Keratinocyte (primary cell): ENCODE measurements at regions not wholly inside any gene's neighbourhood (a gene's known extent, or its start where the extent isn't known, plus 50 kb on each side); places are given as distances from the start of the nearest gene placed in this dataset.

ENCODE experiments used
- EZH2 ChIP-seq: IDR thresholded peaks from one replicate; pipeline ENCODE4 v1.6.1; 2012; ENCODE audit warnings: inconsistent platforms, mild to moderate bottlenecking, low read length, moderate library complexity
- TF ChIP-seq, protein P1 (sequence below), 3 experiments: IDR thresholded peaks in 1 of 3; conservative IDR thresholded peaks in 1 of 3; optimal IDR thresholded peaks in 1 of 3; 2 replicates in 2 of 3; 3 replicates in 1 of 3; pipeline versions ENCODE3 to v1.5.1; 2011; ENCODE audit warnings: low read length in 3 of 3, mild to moderate bottlenecking in 3 of 3, moderate library complexity in 2 of 3, control low read depth in 1 of 3, inconsistent platforms in 1 of 3; ENCODE audit not compliant: insufficient read depth in 2 of 3; ENCODE audit errors: extremely low read depth in 1 of 3

DNA sequence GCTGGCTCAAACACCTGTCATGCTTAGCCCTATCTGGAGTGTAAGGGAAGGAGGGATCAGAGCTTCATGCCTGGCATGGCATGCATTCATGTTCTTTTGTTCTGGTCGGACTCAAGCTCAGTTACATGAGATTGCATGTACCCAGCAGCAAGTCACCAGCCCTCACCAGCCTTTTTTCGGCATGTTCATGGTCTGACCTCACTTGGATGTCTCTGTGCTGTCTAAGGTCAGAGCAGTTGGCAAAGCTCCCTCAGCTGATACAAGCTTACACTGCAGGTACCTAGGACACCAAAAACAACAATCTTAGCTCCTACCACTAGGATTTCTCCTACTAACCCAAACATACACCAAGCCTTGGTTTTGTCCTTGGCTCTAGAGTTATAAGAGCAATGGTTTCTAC, 152.6 kb downstream of the BARX2 start:
- TF ChIP-seq, protein P1, sequence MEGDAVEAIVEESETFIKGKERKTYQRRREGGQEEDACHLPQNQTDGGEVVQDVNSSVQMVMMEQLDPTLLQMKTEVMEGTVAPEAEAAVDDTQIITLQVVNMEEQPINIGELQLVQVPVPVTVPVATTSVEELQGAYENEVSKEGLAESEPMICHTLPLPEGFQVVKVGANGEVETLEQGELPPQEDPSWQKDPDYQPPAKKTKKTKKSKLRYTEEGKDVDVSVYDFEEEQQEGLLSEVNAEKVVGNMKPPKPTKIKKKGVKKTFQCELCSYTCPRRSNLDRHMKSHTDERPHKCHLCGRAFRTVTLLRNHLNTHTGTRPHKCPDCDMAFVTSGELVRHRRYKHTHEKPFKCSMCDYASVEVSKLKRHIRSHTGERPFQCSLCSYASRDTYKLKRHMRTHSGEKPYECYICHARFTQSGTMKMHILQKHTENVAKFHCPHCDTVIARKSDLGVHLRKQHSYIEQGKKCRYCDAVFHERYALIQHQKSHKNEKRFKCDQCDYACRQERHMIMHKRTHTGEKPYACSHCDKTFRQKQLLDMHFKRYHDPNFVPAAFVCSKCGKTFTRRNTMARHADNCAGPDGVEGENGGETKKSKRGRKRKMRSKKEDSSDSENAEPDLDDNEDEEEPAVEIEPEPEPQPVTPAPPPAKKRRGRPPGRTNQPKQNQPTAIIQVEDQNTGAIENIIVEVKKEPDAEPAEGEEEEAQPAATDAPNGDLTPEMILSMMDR (optimal IDR thresholded peaks at IDR 0.05 in 1 of 3, IDR thresholded peaks at IDR 0.05 in 1 of 3, conservative IDR thresholded peaks at IDR 0.05 in 1 of 3; ENCODE audit: extremely low read depth in 1 of 3, insufficient read depth in 2 of 3, low read length in 3 of 3), result no peak
- no peak for TF ChIP-seq EZH2
